Gastrocnemius medialis (tissue), 4 donors: ENCODE measurements at regions not wholly inside any gene's neighbourhood (a gene's known extent, or its start where the extent isn't known, plus 50 kb on each side); places are given as distances from the start of the nearest gene placed in this dataset.

Experiments used
- POLR2A ChIP-seq, 2 donors: fragments of 450-650 bp; IDR thresholded peaks; one replicate each; pipeline ENCODE4 v1.6.1; 2017; ENCODE audit warnings: antibody characterized with exemption in 2 of 2, mild to moderate bottlenecking in 2 of 2, moderate library complexity in 2 of 2
- TF ChIP-seq, protein P1 (sequence below), 5 experiments: fragments of 450-650 bp in 3 of 5; fragments of 200-600 bp in 2 of 5; sonication (generic) in 2 of 5; IDR thresholded peaks in 4 of 5; conservative IDR thresholded peaks in 1 of 5; 1 replicate in 4 of 5; 2 replicates in 1 of 5; pipeline ENCODE4 v1.5.1; 2016 to 2019; ENCODE audit warnings: antibody characterized with exemption in 5 of 5, mild to moderate bottlenecking in 3 of 5, moderate library complexity in 3 of 5

DNA sequence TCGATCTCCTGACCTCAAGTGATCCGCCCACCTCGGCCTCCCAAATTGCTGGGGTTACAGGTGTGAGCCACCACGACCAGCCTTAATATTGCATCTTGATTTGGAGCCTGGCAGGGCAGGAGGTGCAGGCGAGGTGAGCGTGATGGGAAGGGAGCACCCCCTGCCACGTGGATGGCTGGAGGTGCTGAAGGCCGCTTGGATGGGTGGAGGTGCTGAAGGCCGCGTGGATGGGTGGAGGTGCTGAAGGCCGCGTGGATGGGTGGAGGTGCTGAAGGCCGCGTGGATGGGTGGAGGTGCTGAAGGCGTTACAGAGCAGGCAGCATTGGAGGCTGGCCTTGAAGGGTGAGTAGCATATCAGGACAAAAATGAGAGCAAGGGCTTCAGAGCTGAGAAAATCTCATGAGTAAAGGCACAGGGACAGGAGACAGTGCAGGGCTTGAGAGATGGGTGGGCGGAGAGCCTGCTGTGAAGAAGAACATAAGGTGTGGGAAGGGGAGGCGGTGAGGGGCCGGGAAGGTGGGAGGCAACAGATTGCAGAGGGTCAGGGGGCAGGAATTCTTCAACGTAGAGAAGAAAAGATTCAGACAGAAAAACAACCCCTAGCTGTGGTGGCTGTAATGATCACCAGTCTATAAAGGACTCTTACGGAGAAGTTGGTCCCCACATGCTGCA is 101.7 kb upstream of the SEC14L1 start:
- TF ChIP-seq, protein P1, sequence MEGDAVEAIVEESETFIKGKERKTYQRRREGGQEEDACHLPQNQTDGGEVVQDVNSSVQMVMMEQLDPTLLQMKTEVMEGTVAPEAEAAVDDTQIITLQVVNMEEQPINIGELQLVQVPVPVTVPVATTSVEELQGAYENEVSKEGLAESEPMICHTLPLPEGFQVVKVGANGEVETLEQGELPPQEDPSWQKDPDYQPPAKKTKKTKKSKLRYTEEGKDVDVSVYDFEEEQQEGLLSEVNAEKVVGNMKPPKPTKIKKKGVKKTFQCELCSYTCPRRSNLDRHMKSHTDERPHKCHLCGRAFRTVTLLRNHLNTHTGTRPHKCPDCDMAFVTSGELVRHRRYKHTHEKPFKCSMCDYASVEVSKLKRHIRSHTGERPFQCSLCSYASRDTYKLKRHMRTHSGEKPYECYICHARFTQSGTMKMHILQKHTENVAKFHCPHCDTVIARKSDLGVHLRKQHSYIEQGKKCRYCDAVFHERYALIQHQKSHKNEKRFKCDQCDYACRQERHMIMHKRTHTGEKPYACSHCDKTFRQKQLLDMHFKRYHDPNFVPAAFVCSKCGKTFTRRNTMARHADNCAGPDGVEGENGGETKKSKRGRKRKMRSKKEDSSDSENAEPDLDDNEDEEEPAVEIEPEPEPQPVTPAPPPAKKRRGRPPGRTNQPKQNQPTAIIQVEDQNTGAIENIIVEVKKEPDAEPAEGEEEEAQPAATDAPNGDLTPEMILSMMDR (IDR thresholded peaks at IDR 0.05 in 4 of 5, conservative IDR thresholded peaks at IDR 0.05 in 1 of 5): no peak
- no peak for TF ChIP-seq POLR2A (IDR thresholded peaks at IDR 0.05)
